HEK293 (cell line): ENCODE measurements at regions not wholly inside any gene's neighbourhood (a gene's known extent, or its start where the extent isn't known, plus 50 kb on each side); places are given as distances from the start of the nearest gene placed in this dataset.

Experiments
- CTCF ChIA-PET: fragments of 350-600 bp; formaldehyde crosslinking; extraction: SDS; loops from one replicate; lab custom pipeline; 2021; ENCODE audit warnings: antibody characterized with exemption; lab: Yijun Ruan, JAX
- POLR2A ChIA-PET: fragments of 300-600 bp; formaldehyde crosslinking; extraction: SDS; loops from one replicate; lab custom pipeline; 2020; ENCODE audit warnings: antibody characterized with exemption, inconsistent platforms; lab: Yijun Ruan, JAX
- H3K27ac ChIP-seq: fragments of 200-500 bp; sonication (Bioruptor generic); 2 replicates; pipeline ENCODE4 v1.5.1; 2014; ENCODE audit warnings: low read depth, low read length, control low read depth, inconsistent platforms; ENCODE audit errors: extremely low read depth
- H3K36me3 ChIP-seq, 2 experiments: fragments of 200-500 bp in 1 of 2; sonication (Bioruptor generic) in 1 of 2; 1 replicate in 1 of 2; 2 replicates in 1 of 2; pipeline ENCODE4 v1.5.1; 2014 to 2017; ENCODE audit warnings: inconsistent platforms in 2 of 2, low read length in 2 of 2; ENCODE audit not compliant: control insufficient read depth in 2 of 2, insufficient read depth in 1 of 2
- H3K4me1 ChIP-seq: fragments of 200-500 bp; sonication (Bioruptor generic); 2 replicates; pipeline ENCODE4 v1.5.1; 2014; ENCODE audit warnings: mild to moderate bottlenecking, low read length, inconsistent platforms; ENCODE audit not compliant: control insufficient read depth, insufficient read depth
- H3K4me3 ChIP-seq: 2 replicates; pipeline ENCODE4 v1.5.1; 2011; ENCODE audit warnings: low read depth, mild to moderate bottlenecking, control low read depth, low read length, moderate library complexity
- H3K9me3 ChIP-seq: fragments of 200-500 bp; sonication (Bioruptor generic); 2 replicates; pipeline ENCODE4 v1.5.1; 2014; ENCODE audit warnings: low read depth, low read length, inconsistent platforms; ENCODE audit not compliant: control insufficient read depth, insufficient read depth
- FEZF1 ChIP-seq: fragments of 450-650 bp; formaldehyde crosslinking; IDR thresholded peaks from 2 replicates; pipeline ENCODE4 v1.5.1; 2016; ENCODE audit warnings: missing biosample characterization, missing genetic modification characterization
- GLI2 ChIP-seq: fragments of 450-650 bp; formaldehyde crosslinking; IDR thresholded peaks from 2 replicates; pipeline ENCODE4; 2017; ENCODE audit warnings: missing biosample characterization, missing genetic modification characterization, low read depth, borderline replicate concordance
- HOXA7 ChIP-seq: sonication (generic); formaldehyde crosslinking; IDR thresholded peaks from 2 replicates; pipeline ENCODE4 v1.8.1; 2022; ENCODE audit warnings: missing genetic modification reagents, borderline replicate concordance
- IKZF3 ChIP-seq: fragments of 450-650 bp; IDR thresholded peaks from 2 replicates; pipeline ENCODE4 v1.5.0; 2018; ENCODE audit warnings: missing biosample characterization, mild to moderate bottlenecking, missing genetic modification characterization, moderate library complexity
- KLF9 ChIP-seq: fragments of 450-650 bp; formaldehyde crosslinking; IDR thresholded peaks from 2 replicates; pipeline ENCODE4 v1.5.1; 2016; ENCODE audit warnings: missing biosample characterization, missing genetic modification characterization, low read depth
- MZF1 ChIP-seq: fragments of 450-650 bp; formaldehyde crosslinking; IDR thresholded peaks from 2 replicates; pipeline ENCODE4 v1.5.1; 2017; ENCODE audit warnings: missing biosample characterization, missing genetic modification characterization, borderline replicate concordance
- SETDB1 ChIP-seq: IDR thresholded peaks from one replicate; pipeline ENCODE4 v1.6.1; 2017; ENCODE audit warnings: mild to moderate bottlenecking, low read length, moderate library complexity, mixed read lengths; ENCODE audit not compliant: insufficient read length
- SP3 ChIP-seq: fragments of 450-650 bp; formaldehyde crosslinking; IDR thresholded peaks from 2 replicates; pipeline ENCODE4 v1.5.1; 2016; ENCODE audit warnings: missing biosample characterization, missing genetic modification characterization
- ZBTB20 ChIP-seq: fragments of 450-650 bp; formaldehyde crosslinking; IDR thresholded peaks from 2 replicates; pipeline ENCODE4 v1.5.1; 2016; ENCODE audit warnings: missing biosample characterization, missing genetic modification characterization
- ZNF221 ChIP-seq: fragments of 450-650 bp; formaldehyde crosslinking; IDR thresholded peaks from 2 replicates; pipeline ENCODE4 v1.5.1; 2017; ENCODE audit warnings: missing biosample characterization, missing genetic modification characterization, borderline replicate concordance
- ZNF37A ChIP-seq: fragments of 450-650 bp; IDR thresholded peaks from 2 replicates; pipeline ENCODE4 v1.5.1; 2018; ENCODE audit warnings: missing biosample characterization, missing genetic modification characterization
- ZNF398 ChIP-seq: fragments of 450-650 bp; formaldehyde crosslinking; IDR thresholded peaks from 2 replicates; pipeline ENCODE4 v1.5.1; 2017; ENCODE audit warnings: missing biosample characterization, missing genetic modification characterization
- ZNF416 ChIP-seq: fragments of 450-650 bp; formaldehyde crosslinking; IDR thresholded peaks from 2 replicates; pipeline ENCODE4 v1.5.1; 2016; ENCODE audit warnings: missing biosample characterization, missing genetic modification characterization
- ZNF530 ChIP-seq: fragments of 450-650 bp; formaldehyde crosslinking; IDR thresholded peaks from 2 replicates; pipeline ENCODE4 v1.5.1; 2016; ENCODE audit warnings: low read depth, missing biosample characterization, missing genetic modification characterization
- ZNF571 ChIP-seq: fragments of 450-650 bp; formaldehyde crosslinking; IDR thresholded peaks from 2 replicates; pipeline ENCODE4 v1.5.0; 2017; ENCODE audit warnings: missing biosample characterization, missing genetic modification characterization
- ZNF626 ChIP-seq: fragments of 450-650 bp; sonication (Bioruptor Pico); formaldehyde crosslinking; IDR thresholded peaks from 2 replicates; pipeline ENCODE4 v1.5.1; 2018; ENCODE audit warnings: missing biosample characterization, missing genetic modification characterization, inconsistent platforms
- ZNF76 ChIP-seq: fragments of 450-650 bp; formaldehyde crosslinking; IDR thresholded peaks from 2 replicates; pipeline ENCODE4; 2016; ENCODE audit warnings: low read depth, missing biosample characterization, missing genetic modification characterization, borderline replicate concordance
- ZNF792 ChIP-seq: fragments of 450-650 bp; formaldehyde crosslinking; IDR thresholded peaks from 2 replicates; pipeline ENCODE4 v1.5.1; 2016; ENCODE audit warnings: missing biosample characterization, missing genetic modification characterization
- TF ChIP-seq, protein P1 (sequence below): fragments of 450-650 bp; formaldehyde crosslinking; IDR thresholded peaks from 2 replicates; pipeline ENCODE4 v1.5.1; 2016; ENCODE audit warnings: missing biosample characterization, missing genetic modification characterization
- TF ChIP-seq, protein P2 (sequence below): fragments of 450-650 bp; formaldehyde crosslinking; IDR thresholded peaks from 2 replicates; pipeline ENCODE4 v1.5.1; 2016; ENCODE audit warnings: missing biosample characterization, missing genetic modification characterization
- TF ChIP-seq, protein P3 (sequence below): fragments of 450-650 bp; formaldehyde crosslinking; IDR thresholded peaks from 2 replicates; pipeline ENCODE4 v1.5.1; 2017; ENCODE audit warnings: missing biosample characterization, missing genetic modification characterization

- no peak overlapping the region for H3K27ac ChIP-seq
- CTCF ChIA-PET, result no interaction called here
- no peaks in the 10 kb centered on the region for H3K36me3 ChIP-seq
- H3K9me3 ChIP-seq, result no peaks in the 10 kb centered on the region
- POLR2A ChIA-PET, result no interaction called here
- no peak overlapping the region for H3K4me3 ChIP-seq
- TF ChIP-seq ZNF398 (no peak), GLI2 (tag by site-specific recombination) (no peak), KLF9 (tag by site-specific recombination) (no peak), ZNF530 (no peak), FEZF1 (no peak), MZF1 (no peak), SETDB1 (no peak), ZNF626 (tag by site-specific recombination) (no peak), ZNF221 (no peak), ZNF37A (tag by site-specific recombination) (no peak), ZBTB20 (tag by site-specific recombination) (no peak)
- TF ChIP-seq, protein P1, sequence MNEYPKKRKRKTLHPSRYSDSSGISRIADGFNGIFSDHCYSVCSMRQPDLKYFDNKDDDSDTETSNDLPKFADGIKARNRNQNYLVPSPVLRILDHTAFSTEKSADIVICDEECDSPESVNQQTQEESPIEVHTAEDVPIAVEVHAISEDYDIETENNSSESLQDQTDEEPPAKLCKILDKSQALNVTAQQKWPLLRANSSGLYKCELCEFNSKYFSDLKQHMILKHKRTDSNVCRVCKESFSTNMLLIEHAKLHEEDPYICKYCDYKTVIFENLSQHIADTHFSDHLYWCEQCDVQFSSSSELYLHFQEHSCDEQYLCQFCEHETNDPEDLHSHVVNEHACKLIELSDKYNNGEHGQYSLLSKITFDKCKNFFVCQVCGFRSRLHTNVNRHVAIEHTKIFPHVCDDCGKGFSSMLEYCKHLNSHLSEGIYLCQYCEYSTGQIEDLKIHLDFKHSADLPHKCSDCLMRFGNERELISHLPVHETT (tag by site-specific recombination), result no peak
- TF ChIP-seq, protein P2, sequence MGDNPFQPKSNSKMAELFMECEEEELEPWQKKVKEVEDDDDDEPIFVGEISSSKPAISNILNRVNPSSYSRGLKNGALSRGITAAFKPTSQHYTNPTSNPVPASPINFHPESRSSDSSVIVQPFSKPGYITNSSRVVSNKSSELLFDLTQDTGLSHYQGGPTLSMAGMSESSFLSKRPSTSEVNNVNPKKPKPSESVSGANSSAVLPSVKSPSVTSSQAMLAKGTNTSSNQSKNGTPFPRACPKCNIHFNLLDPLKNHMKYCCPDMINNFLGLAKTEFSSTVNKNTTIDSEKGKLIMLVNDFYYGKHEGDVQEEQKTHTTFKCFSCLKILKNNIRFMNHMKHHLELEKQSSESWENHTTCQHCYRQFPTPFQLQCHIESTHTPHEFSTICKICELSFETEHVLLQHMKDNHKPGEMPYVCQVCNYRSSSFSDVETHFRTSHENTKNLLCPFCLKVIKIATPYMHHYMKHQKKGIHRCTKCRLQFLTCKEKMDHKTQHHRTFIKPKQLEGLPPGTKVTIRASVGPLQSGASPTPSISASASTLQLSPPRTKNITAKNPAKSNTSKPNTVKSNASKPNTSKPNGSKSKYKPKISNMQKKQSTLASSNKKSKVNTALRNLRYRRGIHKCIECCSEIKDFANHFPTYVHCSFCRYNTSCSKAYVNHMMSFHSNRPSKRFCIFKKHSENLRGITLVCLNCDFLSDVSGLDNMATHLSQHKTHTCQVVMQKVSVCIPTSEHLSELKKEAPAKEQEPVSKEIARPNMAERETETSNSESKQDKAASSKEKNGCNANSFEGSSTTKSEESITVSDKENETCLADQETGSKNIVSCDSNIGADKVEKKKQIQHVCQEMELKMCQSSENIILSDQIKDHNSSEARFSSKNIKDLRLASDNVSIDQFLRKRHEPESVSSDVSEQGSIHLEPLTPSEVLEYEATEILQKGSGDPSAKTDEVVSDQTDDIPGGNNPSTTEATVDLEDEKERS, result no peak
- H3K4me1 ChIP-seq, result no peaks in the 10 kb centered on the region
These were observed 68.0 kb upstream of the OPCML start for GRCh38 chr11:133600306-133600705.

DNA sequence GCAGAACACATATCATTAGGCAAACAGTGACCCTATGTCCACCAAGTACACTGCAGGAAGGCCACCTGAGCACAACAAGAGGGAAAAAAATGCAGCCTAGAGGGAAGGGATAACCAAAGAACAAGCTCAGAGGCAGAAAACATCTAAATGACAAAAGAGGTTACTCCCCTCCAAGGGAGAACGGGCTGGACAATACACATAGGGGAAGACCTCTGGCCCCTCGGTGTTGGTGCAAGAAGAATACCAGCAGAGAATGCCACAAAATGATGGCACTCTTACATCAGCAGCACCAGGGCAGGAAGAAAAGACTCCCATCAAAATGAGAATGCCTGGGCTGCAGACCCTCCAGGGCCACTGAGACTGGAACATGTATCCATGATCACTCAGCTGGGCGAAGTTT lies 66.6 kb upstream of the OPCML start:
- no peak overlapping the region for H3K4me3 ChIP-seq
- TF ChIP-seq ZNF792 (tag by site-specific recombination) (no peak), SP3 (no peak), HOXA7 (CRISPR knock-in tag) (no peak), ZNF76 (tag by site-specific recombination) (no peak), IKZF3 (tag by site-specific recombination) (no peak), ZNF571 (tag by site-specific recombination) (no peak), ZNF416 (tag by site-specific recombination) (no peak)
- TF ChIP-seq, protein P3, sequence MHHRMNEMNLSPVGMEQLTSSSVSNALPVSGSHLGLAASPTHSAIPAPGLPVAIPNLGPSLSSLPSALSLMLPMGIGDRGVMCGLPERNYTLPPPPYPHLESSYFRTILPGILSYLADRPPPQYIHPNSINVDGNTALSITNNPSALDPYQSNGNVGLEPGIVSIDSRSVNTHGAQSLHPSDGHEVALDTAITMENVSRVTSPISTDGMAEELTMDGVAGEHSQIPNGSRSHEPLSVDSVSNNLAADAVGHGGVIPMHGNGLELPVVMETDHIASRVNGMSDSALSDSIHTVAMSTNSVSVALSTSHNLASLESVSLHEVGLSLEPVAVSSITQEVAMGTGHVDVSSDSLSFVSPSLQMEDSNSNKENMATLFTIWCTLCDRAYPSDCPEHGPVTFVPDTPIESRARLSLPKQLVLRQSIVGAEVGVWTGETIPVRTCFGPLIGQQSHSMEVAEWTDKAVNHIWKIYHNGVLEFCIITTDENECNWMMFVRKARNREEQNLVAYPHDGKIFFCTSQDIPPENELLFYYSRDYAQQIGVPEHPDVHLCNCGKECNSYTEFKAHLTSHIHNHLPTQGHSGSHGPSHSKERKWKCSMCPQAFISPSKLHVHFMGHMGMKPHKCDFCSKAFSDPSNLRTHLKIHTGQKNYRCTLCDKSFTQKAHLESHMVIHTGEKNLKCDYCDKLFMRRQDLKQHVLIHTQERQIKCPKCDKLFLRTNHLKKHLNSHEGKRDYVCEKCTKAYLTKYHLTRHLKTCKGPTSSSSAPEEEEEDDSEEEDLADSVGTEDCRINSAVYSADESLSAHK, result no peak
- H3K4me1 ChIP-seq, result no peaks in the 10 kb centered on the region
- no peaks in the 10 kb centered on the region for H3K36me3 ChIP-seq
- CTCF ChIA-PET, result interaction anchor here (0.7 kb wide), 1 partner anchor 16 kb away, joined by 3 read pairs; no protein-coding TSS in a partner anchor
- H3K9me3 ChIP-seq, result no peaks in the 10 kb centered on the region
- H3K27ac ChIP-seq, result no peak overlapping the region
- POLR2A ChIA-PET, result no interaction called here
